ENCODE measurements at regions not wholly inside any gene's neighbourhood (a gene's known extent, or its start where the extent isn't known, plus 50 kb on each side); places are given as distances from the start of the nearest gene placed in this dataset.

- TF ChIP-seq CTCF (IDR thresholded peaks at IDR 0.05; ENCODE audit: low read depth, low read length): no peak
- Histone ChIP-seq H3K27me3 (no peaks in the 10 kb centered on the region), H3K27ac (no peak overlapping the region), H3K4me1 (ENCODE audit: low read depth) (peaks cover 10% of the 10 kb centered on the region), H3K9me3 (ENCODE audit: low read depth) (no peaks in the 10 kb centered on the region), H3K36me3 (no peaks in the 10 kb centered on the region), H3K4me3 (no peak overlapping the region)
- DNase-seq (ENCODE audit: low read depth in 1 of 2, low spot score in 1 of 2): no peak
Observed at GRCh38 chr15:91793771-91794170, 59.7 kb upstream of the SLCO3A1 start.

DNA sequence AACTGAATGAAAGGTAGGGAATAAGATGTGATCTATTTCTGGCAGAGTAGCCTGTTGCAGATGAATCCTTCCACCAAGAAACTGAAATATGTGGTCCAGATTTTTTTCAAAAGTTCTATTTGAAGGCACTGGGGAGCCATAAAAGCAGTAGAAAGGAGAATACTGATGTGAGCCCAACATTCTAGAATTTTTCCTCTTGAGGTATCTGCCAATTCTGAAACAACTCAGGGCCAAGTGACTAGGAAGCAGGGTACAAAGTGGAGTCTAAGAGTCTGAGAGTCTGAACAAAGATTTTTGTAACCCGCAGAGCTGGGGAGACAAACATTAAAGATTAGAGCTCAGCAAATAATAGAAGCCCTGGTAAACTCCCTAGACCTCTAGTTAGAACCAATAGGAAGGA is 58.3 kb upstream of the SLCO3A1 start:
- Histone ChIP-seq H3K9me3 (ENCODE audit: low read depth) (no peaks in the 10 kb centered on the region), H3K27me3 (no peaks in the 10 kb centered on the region), H3K4me1 (ENCODE audit: low read depth) (peaks cover 10% of the 10 kb centered on the region), H3K36me3 (no peaks in the 10 kb centered on the region), H3K27ac (no peak overlapping the region), H3K4me3 (no peak overlapping the region)
- DNase-seq (ENCODE audit: low read depth in 1 of 2, low spot score in 1 of 2): peak in 1 of 2 donors; percentile 52
- no peak for TF ChIP-seq CTCF (IDR thresholded peaks at IDR 0.05; ENCODE audit: low read depth, low read length)

GRCh38 chr15:91801836-91802534 is 51.5 kb upstream of the SLCO3A1 start:
- Histone ChIP-seq H3K27me3 (no peaks in the 10 kb centered on the region), H3K36me3 (no peaks in the 10 kb centered on the region), H3K4me3 (no peak overlapping the region), H3K27ac (peak overlapping the region; percentile 81), H3K4me1 (ENCODE audit: low read depth) (peaks cover 23% of the 10 kb centered on the region), H3K9me3 (ENCODE audit: low read depth) (no peaks in the 10 kb centered on the region)
- DNase-seq (ENCODE audit: low read depth in 1 of 2, low spot score in 1 of 2): peak in 1 of 2 donors; percentile 69
- TF ChIP-seq CTCF (IDR thresholded peaks at IDR 0.05; ENCODE audit: low read depth, low read length): no peak

- TF ChIP-seq CTCF (IDR thresholded peaks at IDR 0.05; ENCODE audit: low read depth, low read length): no peak
- H3K4me1 ChIP-seq (ENCODE audit: low read depth): peaks cover 23% of the 10 kb centered on the region
Observed at GRCh38 chr15:91803260-91803659, 50.2 kb upstream of the SLCO3A1 start.

More at GRCh38 chr15:91803260-91803659, 50.2 kb upstream of the SLCO3A1 start:
- Histone ChIP-seq H3K4me3 (no peak overlapping the region), H3K27ac (no peak overlapping the region), H3K9me3 (ENCODE audit: low read depth) (no peaks in the 10 kb centered on the region), H3K36me3 (no peaks in the 10 kb centered on the region), H3K27me3 (no peaks in the 10 kb centered on the region)
- no peak for DNase-seq (ENCODE audit: low read depth in 1 of 2, low spot score in 1 of 2)

Measured in cardiac muscle cell (in vitro differentiated cells and primary cell).